K562 (cell line): ENCODE measurements at regions not wholly inside any gene's neighbourhood (a gene's known extent, or its start where the extent isn't known, plus 50 kb on each side); places are given as distances from the start of the nearest gene placed in this dataset.
A peak's percentile ranks its signal among the peaks of the same experiment; 100 is the strongest.

ENCODE experiments used
- ATF7 ChIP-seq: fragments of 450-650 bp; IDR thresholded peaks from 2 replicates; pipeline ENCODE4 v1.7.1; 2014; ENCODE audit warnings: mild to moderate bottlenecking, moderate library complexity
- CBFB ChIP-seq: sonication (generic); formaldehyde crosslinking; IDR thresholded peaks from 2 replicates; pipeline ENCODE4 v1.4.0; 2020; ENCODE audit warnings: mild to moderate bottlenecking, missing genetic modification reagents
- ELF4 ChIP-seq: fragments of 450-650 bp; formaldehyde crosslinking; IDR thresholded peaks from 2 replicates; pipeline ENCODE4 v1.4.0; 2022; ENCODE audit warnings: missing genetic modification characterization
- FOXA1 ChIP-seq: fragments of 450-650 bp; IDR thresholded peaks from 2 replicates; pipeline ENCODE4 v1.6.1; 2016; ENCODE audit warnings: mild to moderate bottlenecking, borderline replicate concordance
- FOXA3 ChIP-seq, 2 experiments: fragments of 450-650 bp in 1 of 2; sonication (generic) in 1 of 2; formaldehyde crosslinking; IDR thresholded peaks in 1 of 2; conservative IDR thresholded peaks in 1 of 2; 2 replicates each; pipeline versions ENCODE4 v1.4.0 to v1.8.0; 2020 to 2022; ENCODE audit warnings: mild to moderate bottlenecking in 2 of 2, missing genetic modification reagents in 1 of 2
- JUNB ChIP-seq: fragments of 450-650 bp; formaldehyde crosslinking; conservative IDR thresholded peaks from 2 replicates; pipeline ENCODE4 v1.4.0; 2020; ENCODE audit warnings: mild to moderate bottlenecking
- KDM4B ChIP-seq, 2 experiments: fragments of 450-650 bp in 1 of 2; sonication (generic) in 1 of 2; IDR thresholded peaks; 2 replicates each; pipeline ENCODE4 v1.6.1; 2016 to 2017; ENCODE audit warnings: borderline replicate concordance in 2 of 2, antibody characterized with exemption in 1 of 2, low read depth in 1 of 2, mild to moderate bottlenecking in 1 of 2
- MAFK ChIP-seq: IDR thresholded peaks from 2 replicates; pipeline ENCODE4 v1.6.1; 2011; ENCODE audit warnings: low read length, improper control_type of control experiment
- NR2F6 ChIP-seq: fragments of 450-650 bp; formaldehyde crosslinking; IDR thresholded peaks from 2 replicates; pipeline ENCODE4 v1.4.0; 2020; ENCODE audit warnings: mild to moderate bottlenecking
- SETDB1 ChIP-seq: IDR thresholded peaks from one replicate; pipeline ENCODE4 v1.6.1; 2012; ENCODE audit warnings: low read length, control low read depth, inconsistent platforms
- SRSF1 ChIP-seq: fragments of 200-400 bp; formaldehyde crosslinking; IDR thresholded peaks from 2 replicates; pipeline ENCODE4 v1.6.1; 2017; ENCODE audit warnings: mild to moderate bottlenecking, low read depth, low read length, moderate library complexity
- TCFL5 ChIP-seq: fragments of 250-450 bp; sonication (Bioruptor Pico); conservative IDR thresholded peaks from 2 replicates; pipeline ENCODE4 v1.6.1; 2021; ENCODE audit warnings: mild to moderate bottlenecking, moderate library complexity, matching md5 sums
- ZNF253 ChIP-seq: fragments of 250-450 bp; sonication (Bioruptor Pico); conservative IDR thresholded peaks from 2 replicates; pipeline ENCODE4 v1.6.1; 2021; ENCODE audit warnings: mild to moderate bottlenecking
- TF ChIP-seq, protein P1 (sequence below): sonication (generic); formaldehyde crosslinking; IDR thresholded peaks from 2 replicates; pipeline ENCODE4 v1.8.0; 2023; ENCODE audit warnings: mild to moderate bottlenecking, missing genetic modification reagents
- TF ChIP-seq, protein P2 (sequence below): fragments of 250-450 bp; sonication (Bioruptor Pico); IDR thresholded peaks from 2 replicates; pipeline ENCODE4 v1.5.0; 2021
- TF ChIP-seq, protein P3 (sequence below): sonication (generic); formaldehyde crosslinking; IDR thresholded peaks from 2 replicates; pipeline ENCODE4 v1.8.0; 2023; ENCODE audit warnings: missing genetic modification reagents, mild to moderate bottlenecking, borderline replicate concordance
- TF ChIP-seq, protein P4 (sequence below): fragments of 250-450 bp; sonication (Bioruptor Pico); IDR thresholded peaks from 2 replicates; pipeline ENCODE4 v1.4.0; 2020; ENCODE audit warnings: mild to moderate bottlenecking, moderate library complexity

DNA sequence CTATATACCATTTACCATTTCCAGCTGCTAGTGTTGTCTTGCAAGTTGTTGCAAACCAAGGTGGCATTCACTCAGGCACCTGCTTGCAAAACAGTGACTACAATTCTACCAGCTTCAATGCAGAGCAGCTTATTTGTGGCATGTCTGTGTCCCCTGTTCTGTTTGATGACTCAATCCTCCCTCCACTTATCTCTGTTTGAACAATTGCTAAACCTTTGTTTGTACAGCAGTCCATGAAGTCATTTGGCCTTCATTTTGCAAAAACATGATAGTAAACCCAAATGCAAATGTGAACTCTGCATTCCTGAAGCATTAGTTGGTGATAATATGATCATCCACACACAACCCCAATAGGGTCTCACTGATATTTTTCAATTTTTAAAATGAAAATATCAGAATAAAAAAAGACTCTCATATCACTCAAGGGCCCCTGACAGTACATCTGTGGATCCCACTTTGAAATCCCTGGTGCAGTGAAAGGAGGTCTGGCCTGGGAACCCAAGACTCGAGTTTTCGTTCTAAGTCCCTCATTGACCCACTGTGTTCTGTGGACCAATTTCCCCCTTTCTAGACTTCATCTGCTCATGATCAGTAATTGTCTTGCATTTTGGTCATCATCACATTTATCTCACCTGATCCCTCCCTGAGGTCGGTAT lies 425.4 kb downstream of the RPS24 start (continued):
- peak; percentile 100 for TF ChIP-seq FOXA3 (CRISPR knock-in tag; conservative IDR thresholded peaks at IDR 0.05 in 1 of 2, IDR thresholded peaks at IDR 0.05 in 1 of 2)
- peak; percentile 94 for TF ChIP-seq ATF7
- peak; percentile 45; the same call in 1 of the 2 replicates for TF ChIP-seq MAFK
- TF ChIP-seq, protein P1, sequence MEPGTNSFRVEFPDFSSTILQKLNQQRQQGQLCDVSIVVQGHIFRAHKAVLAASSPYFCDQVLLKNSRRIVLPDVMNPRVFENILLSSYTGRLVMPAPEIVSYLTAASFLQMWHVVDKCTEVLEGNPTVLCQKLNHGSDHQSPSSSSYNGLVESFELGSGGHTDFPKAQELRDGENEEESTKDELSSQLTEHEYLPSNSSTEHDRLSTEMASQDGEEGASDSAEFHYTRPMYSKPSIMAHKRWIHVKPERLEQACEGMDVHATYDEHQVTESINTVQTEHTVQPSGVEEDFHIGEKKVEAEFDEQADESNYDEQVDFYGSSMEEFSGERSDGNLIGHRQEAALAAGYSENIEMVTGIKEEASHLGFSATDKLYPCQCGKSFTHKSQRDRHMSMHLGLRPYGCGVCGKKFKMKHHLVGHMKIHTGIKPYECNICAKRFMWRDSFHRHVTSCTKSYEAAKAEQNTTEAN (CRISPR knock-in tag): no peak
- TF ChIP-seq TCFL5 (CRISPR knock-in tag): no peak
- no peak for TF ChIP-seq NR2F6 (CRISPR knock-in tag)
- peak; percentile 58; the same call in 1 of the 2 replicates for TF ChIP-seq JUNB (CRISPR knock-in tag)
- TF ChIP-seq FOXA1: peak; percentile 100
- TF ChIP-seq SETDB1: no peak
- TF ChIP-seq, protein P2, sequence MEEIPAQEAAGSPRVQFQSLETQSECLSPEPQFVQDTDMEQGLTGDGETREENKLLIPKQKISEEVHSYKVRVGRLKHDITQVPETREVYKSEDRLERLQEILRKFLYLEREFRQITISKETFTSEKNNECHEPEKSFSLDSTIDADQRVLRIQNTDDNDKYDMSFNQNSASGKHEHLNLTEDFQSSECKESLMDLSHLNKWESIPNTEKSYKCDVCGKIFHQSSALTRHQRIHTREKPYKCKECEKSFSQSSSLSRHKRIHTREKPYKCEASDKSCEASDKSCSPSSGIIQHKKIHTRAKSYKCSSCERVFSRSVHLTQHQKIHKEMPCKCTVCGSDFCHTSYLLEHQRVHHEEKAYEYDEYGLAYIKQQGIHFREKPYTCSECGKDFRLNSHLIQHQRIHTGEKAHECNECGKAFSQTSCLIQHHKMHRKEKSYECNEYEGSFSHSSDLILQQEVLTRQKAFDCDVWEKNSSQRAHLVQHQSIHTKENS (CRISPR knock-in tag): no peak
- TF ChIP-seq KDM4B (IDR thresholded peaks at IDR 0.05; ENCODE audit: borderline replicate concordance in 2 of 2, low read depth in 1 of 2): no peak
- TF ChIP-seq SRSF1: no peak
- TF ChIP-seq, protein P3, sequence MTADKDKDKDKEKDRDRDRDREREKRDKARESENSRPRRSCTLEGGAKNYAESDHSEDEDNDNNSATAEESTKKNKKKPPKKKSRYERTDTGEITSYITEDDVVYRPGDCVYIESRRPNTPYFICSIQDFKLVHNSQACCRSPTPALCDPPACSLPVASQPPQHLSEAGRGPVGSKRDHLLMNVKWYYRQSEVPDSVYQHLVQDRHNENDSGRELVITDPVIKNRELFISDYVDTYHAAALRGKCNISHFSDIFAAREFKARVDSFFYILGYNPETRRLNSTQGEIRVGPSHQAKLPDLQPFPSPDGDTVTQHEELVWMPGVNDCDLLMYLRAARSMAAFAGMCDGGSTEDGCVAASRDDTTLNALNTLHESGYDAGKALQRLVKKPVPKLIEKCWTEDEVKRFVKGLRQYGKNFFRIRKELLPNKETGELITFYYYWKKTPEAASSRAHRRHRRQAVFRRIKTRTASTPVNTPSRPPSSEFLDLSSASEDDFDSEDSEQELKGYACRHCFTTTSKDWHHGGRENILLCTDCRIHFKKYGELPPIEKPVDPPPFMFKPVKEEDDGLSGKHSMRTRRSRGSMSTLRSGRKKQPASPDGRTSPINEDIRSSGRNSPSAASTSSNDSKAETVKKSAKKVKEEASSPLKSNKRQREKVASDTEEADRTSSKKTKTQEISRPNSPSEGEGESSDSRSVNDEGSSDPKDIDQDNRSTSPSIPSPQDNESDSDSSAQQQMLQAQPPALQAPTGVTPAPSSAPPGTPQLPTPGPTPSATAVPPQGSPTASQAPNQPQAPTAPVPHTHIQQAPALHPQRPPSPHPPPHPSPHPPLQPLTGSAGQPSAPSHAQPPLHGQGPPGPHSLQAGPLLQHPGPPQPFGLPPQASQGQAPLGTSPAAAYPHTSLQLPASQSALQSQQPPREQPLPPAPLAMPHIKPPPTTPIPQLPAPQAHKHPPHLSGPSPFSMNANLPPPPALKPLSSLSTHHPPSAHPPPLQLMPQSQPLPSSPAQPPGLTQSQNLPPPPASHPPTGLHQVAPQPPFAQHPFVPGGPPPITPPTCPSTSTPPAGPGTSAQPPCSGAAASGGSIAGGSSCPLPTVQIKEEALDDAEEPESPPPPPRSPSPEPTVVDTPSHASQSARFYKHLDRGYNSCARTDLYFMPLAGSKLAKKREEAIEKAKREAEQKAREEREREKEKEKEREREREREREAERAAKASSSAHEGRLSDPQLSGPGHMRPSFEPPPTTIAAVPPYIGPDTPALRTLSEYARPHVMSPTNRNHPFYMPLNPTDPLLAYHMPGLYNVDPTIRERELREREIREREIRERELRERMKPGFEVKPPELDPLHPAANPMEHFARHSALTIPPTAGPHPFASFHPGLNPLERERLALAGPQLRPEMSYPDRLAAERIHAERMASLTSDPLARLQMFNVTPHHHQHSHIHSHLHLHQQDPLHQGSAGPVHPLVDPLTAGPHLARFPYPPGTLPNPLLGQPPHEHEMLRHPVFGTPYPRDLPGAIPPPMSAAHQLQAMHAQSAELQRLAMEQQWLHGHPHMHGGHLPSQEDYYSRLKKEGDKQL (CRISPR knock-in tag): no peak
- TF ChIP-seq, protein P4, sequence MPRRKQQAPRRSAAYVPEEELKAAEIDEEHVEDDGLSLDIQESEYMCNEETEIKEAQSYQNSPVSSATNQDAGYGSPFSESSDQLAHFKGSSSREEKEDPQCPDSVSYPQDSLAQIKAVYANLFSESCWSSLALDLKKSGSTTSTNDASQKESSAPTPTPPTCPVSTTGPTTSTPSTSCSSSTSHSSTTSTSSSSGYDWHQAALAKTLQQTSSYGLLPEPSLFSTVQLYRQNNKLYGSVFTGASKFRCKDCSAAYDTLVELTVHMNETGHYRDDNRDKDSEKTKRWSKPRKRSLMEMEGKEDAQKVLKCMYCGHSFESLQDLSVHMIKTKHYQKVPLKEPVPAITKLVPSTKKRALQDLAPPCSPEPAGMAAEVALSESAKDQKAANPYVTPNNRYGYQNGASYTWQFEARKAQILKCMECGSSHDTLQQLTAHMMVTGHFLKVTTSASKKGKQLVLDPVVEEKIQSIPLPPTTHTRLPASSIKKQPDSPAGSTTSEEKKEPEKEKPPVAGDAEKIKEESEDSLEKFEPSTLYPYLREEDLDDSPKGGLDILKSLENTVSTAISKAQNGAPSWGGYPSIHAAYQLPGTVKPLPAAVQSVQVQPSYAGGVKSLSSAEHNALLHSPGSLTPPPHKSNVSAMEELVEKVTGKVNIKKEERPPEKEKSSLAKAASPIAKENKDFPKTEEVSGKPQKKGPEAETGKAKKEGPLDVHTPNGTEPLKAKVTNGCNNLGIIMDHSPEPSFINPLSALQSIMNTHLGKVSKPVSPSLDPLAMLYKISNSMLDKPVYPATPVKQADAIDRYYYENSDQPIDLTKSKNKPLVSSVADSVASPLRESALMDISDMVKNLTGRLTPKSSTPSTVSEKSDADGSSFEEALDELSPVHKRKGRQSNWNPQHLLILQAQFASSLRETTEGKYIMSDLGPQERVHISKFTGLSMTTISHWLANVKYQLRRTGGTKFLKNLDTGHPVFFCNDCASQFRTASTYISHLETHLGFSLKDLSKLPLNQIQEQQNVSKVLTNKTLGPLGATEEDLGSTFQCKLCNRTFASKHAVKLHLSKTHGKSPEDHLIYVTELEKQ (CRISPR knock-in tag): no peak
- TF ChIP-seq CBFB: no peak
- no peak for TF ChIP-seq ZNF253 (CRISPR knock-in tag)
- 0 out of 2 replicates have a peak, but pooled peaks have one; percentile 42 for TF ChIP-seq ELF4 (CRISPR knock-in tag)
